Pancreas (tissue), 10 donors: ENCODE measurements at regions not wholly inside any gene's neighbourhood (a gene's known extent, or its start where the extent isn't known, plus 50 kb on each side); places are given as distances from the start of the nearest gene placed in this dataset.

Experiments
- ATAC-seq, 4 donors: fragments of 200-7000 bp; cut with Tn5 transposase; one replicate each; pipeline versions ENCODE4 v1.8.0 to v1.9.1; 2020; ENCODE audit warnings: mild to moderate bottlenecking in 4 of 4, moderate library complexity in 4 of 4
- DNase-seq, 6 donors: peaks; one replicate each; pipeline ENCODE4 v3.0.0-alpha.2; 2020
- FAIRE-seq: peaks from 2 replicates; lab custom pipeline; 2012; peaks lifted over from hg19 to GRCh38; lab: Jason Lieb, UNC
- H3K27ac ChIP-seq, 4 donors: fragments of 200-600 bp; sonication (generic); 1 replicate in 3 of 4; 2 replicates in 1 of 4; pipeline versions ENCODE4 v1.5.0 to v1.8.0; 2020
- H3K27me3 ChIP-seq, 4 donors: fragments of 200-600 bp; one replicate each; pipeline ENCODE4 v1.8.0; 2021
- H3K36me3 ChIP-seq, 3 donors: fragments of 200-600 bp; sonication (generic) in 1 of 3; one replicate each; pipeline versions ENCODE4 v1.5.0 to v1.8.0; 2020 to 2021
- H3K4me1 ChIP-seq, 3 donors: fragments of 200-600 bp; one replicate each; pipeline ENCODE4 v1.8.0; 2021
- H3K4me3 ChIP-seq, 4 donors: fragments of 200-600 bp; sonication (generic) in 2 of 4; one replicate each; pipeline versions ENCODE4 v1.5.0 to v1.8.0; 2020 to 2021
- H3K9me3 ChIP-seq, 4 donors: fragments of 200-600 bp; one replicate each; pipeline ENCODE4 v1.8.0; 2021
- WGBS, 2 donors: extraction: QIAGEN DNeasy Blood & Tissue Kit; methylation state at CpG; one replicate each; pipeline ENCODE4 v1.1.7; 2013; 5-methylcytosine and 5-hydroxymethylcytosine counted together
- intact Hi-C, 3 donors: fragments of 100-400 bp; cut with DNase I; formaldehyde crosslinking; loops; one replicate each; pipeline versions ENCODE4 v1.11.1 to v1.14.2; 2022
- TF ChIP-seq, protein P1 (sequence below), 4 donors: fragments of 200-600 bp; sonication (generic) in 3 of 4; IDR thresholded peaks; one replicate each; pipeline versions ENCODE4 v1.5.0 to v1.8.0; 2021; ENCODE audit warnings: antibody characterized with exemption in 4 of 4
- donor health status: healthy with polysubstance abuse.
- donor health status: DM: no; HTN: no; CAD: no; lungs with moderate emphysema.
- donor health status: DM: no; HTN: no; CAD: no.
- donor health status: control.
- donor health status: control.
- donor health status: Bipolar disorder and iron deficiency.
- donor health status: DM: yes; HTN: yes; CAD: no.
- donor health status: DM: no; HTN: no; CAD: no.
- donor health status: DM: no; HTN: no; CAD: no.
- donor health status: DM: yes; HTN: yes; CAD: no.

DNA sequence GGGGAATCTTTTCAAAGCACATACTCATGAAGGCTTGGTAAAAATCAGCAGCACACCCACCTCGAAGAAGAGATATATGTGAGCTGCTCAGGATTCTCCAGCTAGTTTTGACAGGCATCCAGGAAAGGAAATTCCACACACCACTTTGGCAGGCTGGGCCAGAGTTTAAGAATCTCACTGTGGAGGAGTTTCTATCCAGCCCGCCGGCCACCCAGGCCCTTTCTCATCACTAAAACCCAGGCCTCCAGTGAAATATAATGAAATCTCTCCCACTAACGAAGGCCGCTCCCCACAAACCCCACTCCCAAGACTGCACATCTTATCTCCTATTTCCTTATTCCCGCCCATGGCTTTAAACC lies 202.0 kb downstream of the GLI2 start:
- 80 to 83% methylated on average over 6 of the region's 6 CpGs for WGBS, 2 donors
- no peaks in the 10 kb centered on the region for H3K9me3 ChIP-seq
- peaks cover 0 to 6% (median 0%) of the 10 kb centered on the region in 3 donors for H3K4me1 ChIP-seq
- no peaks in the 10 kb centered on the region for H3K27me3 ChIP-seq
- no peak overlapping the region for H3K27ac ChIP-seq
- intact Hi-C loops: no loop called here
- FAIRE-seq: no peak
- no peak for DNase-seq
- H3K4me3 ChIP-seq: no peak overlapping the region
- H3K36me3 ChIP-seq: no peaks in the 10 kb centered on the region
- TF ChIP-seq, protein P1, sequence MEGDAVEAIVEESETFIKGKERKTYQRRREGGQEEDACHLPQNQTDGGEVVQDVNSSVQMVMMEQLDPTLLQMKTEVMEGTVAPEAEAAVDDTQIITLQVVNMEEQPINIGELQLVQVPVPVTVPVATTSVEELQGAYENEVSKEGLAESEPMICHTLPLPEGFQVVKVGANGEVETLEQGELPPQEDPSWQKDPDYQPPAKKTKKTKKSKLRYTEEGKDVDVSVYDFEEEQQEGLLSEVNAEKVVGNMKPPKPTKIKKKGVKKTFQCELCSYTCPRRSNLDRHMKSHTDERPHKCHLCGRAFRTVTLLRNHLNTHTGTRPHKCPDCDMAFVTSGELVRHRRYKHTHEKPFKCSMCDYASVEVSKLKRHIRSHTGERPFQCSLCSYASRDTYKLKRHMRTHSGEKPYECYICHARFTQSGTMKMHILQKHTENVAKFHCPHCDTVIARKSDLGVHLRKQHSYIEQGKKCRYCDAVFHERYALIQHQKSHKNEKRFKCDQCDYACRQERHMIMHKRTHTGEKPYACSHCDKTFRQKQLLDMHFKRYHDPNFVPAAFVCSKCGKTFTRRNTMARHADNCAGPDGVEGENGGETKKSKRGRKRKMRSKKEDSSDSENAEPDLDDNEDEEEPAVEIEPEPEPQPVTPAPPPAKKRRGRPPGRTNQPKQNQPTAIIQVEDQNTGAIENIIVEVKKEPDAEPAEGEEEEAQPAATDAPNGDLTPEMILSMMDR (IDR thresholded peaks at IDR 0.05): no peak
- ATAC-seq: no peak

DNA sequence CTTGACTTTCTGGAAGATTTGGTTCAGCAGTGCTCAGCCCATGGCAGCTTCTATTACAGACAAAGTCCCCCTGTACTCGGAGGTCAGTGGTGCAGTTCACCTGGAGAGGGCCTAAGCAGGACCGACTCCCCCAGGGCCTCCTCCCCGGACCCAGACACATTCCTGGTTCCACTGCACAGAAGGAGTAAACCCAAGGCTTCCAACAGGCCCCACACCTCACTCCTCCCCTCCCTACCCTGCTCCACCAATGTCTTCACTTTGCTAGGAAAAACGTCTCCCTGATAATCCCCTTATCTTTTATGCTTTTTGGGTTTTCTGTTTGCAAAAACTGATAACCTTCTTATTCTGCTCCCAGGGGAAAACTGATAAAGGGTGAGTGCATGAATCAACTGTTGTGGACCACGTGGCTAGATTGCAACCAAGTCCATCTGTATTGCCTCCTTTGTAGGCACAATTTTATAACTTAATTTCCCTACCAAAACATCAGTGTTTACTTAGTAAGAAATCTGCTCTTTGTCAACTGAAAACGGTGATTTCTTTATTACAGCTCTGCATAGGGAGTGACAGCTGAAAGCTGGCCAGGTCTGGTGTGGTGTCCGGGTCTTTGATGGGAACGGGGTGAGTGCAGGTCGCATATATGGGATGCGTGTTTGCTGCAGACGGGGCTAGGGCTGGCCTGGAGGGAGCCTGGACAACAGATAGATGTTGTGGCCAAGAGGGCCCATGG lies 202.5 kb downstream of the GLI2 start:
- Histone ChIP-seq H3K36me3 (no peaks in the 10 kb centered on the region), H3K27me3 (no peaks in the 10 kb centered on the region), H3K4me1 (peaks cover 0 to 6% (median 0%) of the 10 kb centered on the region in 3 donors), H3K27ac (no peak overlapping the region), H3K4me3 (no peak overlapping the region), H3K9me3 (no peaks in the 10 kb centered on the region)
- TF ChIP-seq, protein P1 (IDR thresholded peaks at IDR 0.05): no peak
- peak in 1 of 6 donors; percentile 26 for DNase-seq
- ATAC-seq: no peak
- 37 to 38% methylated on average over 11 of the region's 11 CpGs for WGBS, 2 donors
- no peak for FAIRE-seq
- intact Hi-C loops: no loop called here

DNA sequence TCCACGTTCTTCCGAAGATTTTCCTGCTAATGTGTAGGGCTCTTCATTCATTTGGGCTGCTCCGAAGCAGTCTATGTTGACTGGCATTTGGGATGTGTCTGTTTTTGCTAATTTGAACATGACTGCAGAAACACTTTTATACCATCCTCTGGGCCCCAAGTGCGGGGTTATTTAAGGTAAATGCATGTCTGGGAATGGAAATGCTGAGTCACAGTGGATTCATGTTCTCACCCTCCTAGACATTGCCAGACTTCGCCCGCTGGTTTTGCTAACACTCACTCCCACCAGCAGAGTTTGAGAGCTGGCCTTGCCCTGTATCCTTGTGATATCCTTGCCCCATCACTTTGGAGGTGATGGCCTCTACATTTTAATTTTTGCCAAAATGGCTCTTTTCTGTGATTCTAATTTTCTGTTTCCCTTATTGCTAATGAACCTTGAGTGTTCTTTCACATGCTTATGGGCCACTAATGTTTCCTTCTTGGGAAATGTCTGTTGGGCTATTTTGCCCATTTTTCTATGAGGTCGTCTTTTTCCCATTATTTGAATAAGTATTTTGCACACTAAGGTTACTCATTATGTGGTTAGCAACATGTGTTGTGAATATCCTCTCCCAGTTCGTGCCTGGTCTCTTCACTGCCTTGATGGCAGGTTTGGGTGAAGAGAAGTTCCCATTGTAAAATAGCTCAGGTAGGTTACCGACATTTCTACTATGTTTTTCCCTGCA lies 204.1 kb downstream of the GLI2 start:
- Histone ChIP-seq H3K27me3 (no peaks in the 10 kb centered on the region), H3K36me3 (no peaks in the 10 kb centered on the region), H3K4me3 (no peak overlapping the region), H3K4me1 (peaks cover 0 to 6% (median 0%) of the 10 kb centered on the region in 3 donors), H3K9me3 (no peaks in the 10 kb centered on the region), H3K27ac (no peak overlapping the region)
- DNase-seq (no peak), ATAC-seq (no peak), FAIRE-seq (no peak)
- TF ChIP-seq, protein P1 (IDR thresholded peaks at IDR 0.05): no peak
- WGBS, 2 donors: 79 to 80% methylated on average over 9 of the region's 9 CpGs
- intact Hi-C loops: no loop called here

DNA sequence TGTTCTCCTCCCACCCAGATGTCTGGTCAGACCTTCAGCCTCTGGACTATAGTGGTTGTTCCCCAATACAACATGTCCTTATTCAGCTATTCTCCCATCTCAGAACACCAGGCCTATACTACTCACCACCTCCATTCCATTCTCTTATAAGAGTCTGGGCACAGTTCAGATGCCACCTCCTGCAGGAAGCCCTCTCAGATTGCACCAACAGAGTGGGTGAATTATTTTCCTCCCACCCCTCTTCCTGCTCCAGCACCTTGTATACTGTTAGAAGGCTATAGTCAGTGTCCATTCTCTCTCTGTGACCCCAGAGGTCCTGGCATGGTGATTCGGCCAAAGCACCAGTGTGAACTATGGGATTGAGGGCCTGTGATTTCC lies 204.6 kb downstream of the GLI2 start:
- Histone ChIP-seq H3K4me3 (no peak overlapping the region), H3K27me3 (no peaks in the 10 kb centered on the region), H3K4me1 (peaks cover 0 to 5% (median 0%) of the 10 kb centered on the region in 3 donors), H3K9me3 (no peaks in the 10 kb centered on the region), H3K36me3 (no peaks in the 10 kb centered on the region), H3K27ac (no peak overlapping the region)
- TF ChIP-seq, protein P1 (IDR thresholded peaks at IDR 0.05): no peak
- whole genome bisulfite sequencing, 2 donors: 92 to 100% methylated on average over 1 of the region's 1 CpG
- ATAC-seq (no peak), FAIRE-seq (no peak), DNase-seq (no peak)
- intact Hi-C loops: no loop called here
